T-cell (primary cell): ENCODE measurements at regions not wholly inside any gene's neighbourhood (a gene's known extent, or its start where the extent isn't known, plus 50 kb on each side); places are given as distances from the start of the nearest gene placed in this dataset.

Source experiments
- ATAC-seq, 4 experiments: fragments of 200-7000 bp in 3 of 4; fragments of 150-1000 bp in 1 of 4; cut with Tn5 transposase; replicated peaks in 1 of 4; 1 replicate in 3 of 4; 2 replicates in 1 of 4; pipeline ENCODE4 v1.10.0; 2021; ENCODE audit warnings: moderate library complexity in 3 of 4, mild to moderate bottlenecking in 2 of 4, moderate number of reproducible peaks in 1 of 4
- CTCF ChIA-PET, 2 donors: fragments of 300-600 bp; sonication (Branson Sonifier 250); formaldehyde crosslinking; loops; one replicate each; lab custom pipeline; 2022; ENCODE audit warnings: antibody characterized with exemption in 2 of 2; lab: Charles Lee
- POLR2A ChIA-PET, 2 donors: fragments of 300-600 bp; sonication (Branson Sonifier 250); formaldehyde crosslinking; loops; one replicate each; lab custom pipeline; 2022; ENCODE audit warnings: antibody characterized with exemption in 2 of 2; lab: Charles Lee
- DNase-seq, 35 experiments: peaks; one replicate each; pipeline versions ENCODE4 v3.0.0 to v3.0.0-alpha.2; 2013 to 2023
- H3K27ac ChIP-seq: one replicate; pipeline ENCODE4 v1.5.1; 2013; ENCODE audit warnings: low read length
- H3K27me3 ChIP-seq, 2 experiments: replicated peaks in 1 of 2; 1 replicate in 1 of 2; 2 replicates in 1 of 2; pipeline versions ENCODE4 v1.6.1 to v1.7.0; 2013; ENCODE audit warnings: low read length in 1 of 2, mixed read lengths in 1 of 2; ENCODE audit not compliant: control insufficient read depth in 2 of 2, insufficient read depth in 2 of 2; ENCODE audit errors: extremely low read depth in 1 of 2
- H3K36me3 ChIP-seq, 2 donors: 1 replicate in 1 of 2; 2 replicates in 1 of 2; pipeline versions ENCODE4 v1.6.1 to v1.7.0; 2013; ENCODE audit warnings: low read length in 1 of 2; ENCODE audit not compliant: control insufficient read depth in 2 of 2, insufficient read depth in 1 of 2; ENCODE audit errors: extremely low read depth in 1 of 2
- H3K4me1 ChIP-seq, 2 experiments: 1 replicate in 1 of 2; 2 replicates in 1 of 2; pipeline versions ENCODE4 v1.6.1 to v1.7.0; 2013; ENCODE audit warnings: low read length in 2 of 2, mixed read lengths in 1 of 2; ENCODE audit not compliant: insufficient read depth in 2 of 2, control insufficient read depth in 1 of 2; ENCODE audit errors: extremely low read depth in 1 of 2
- H3K4me3 ChIP-seq, 2 donors: 1 replicate in 1 of 2; 2 replicates in 1 of 2; pipeline versions ENCODE4 v1.5.1 to v1.7.0; 2013; ENCODE audit warnings: mild to moderate bottlenecking in 2 of 2, low read length in 1 of 2, moderate library complexity in 1 of 2; ENCODE audit not compliant: control insufficient read depth in 1 of 2; ENCODE audit errors: extremely low read depth in 1 of 2
- H3K9me3 ChIP-seq: 2 replicates; pipeline ENCODE4 v1.7.0; 2013
- H3K27ac Mint-ChIP-seq, 2 donors: one replicate each; pipeline ENCODE4 v1.8.0; 2020 to 2021; ENCODE audit warnings: mild to moderate bottlenecking in 2 of 2, mixed read lengths in 2 of 2
- H3K27me3 Mint-ChIP-seq, 2 donors: one replicate each; pipeline ENCODE4 v1.8.0; 2021 to 2022; ENCODE audit warnings: mixed read lengths in 2 of 2
- H3K36me3 Mint-ChIP-seq: one replicate; pipeline ENCODE4 v1.8.0; 2021; ENCODE audit warnings: mixed read lengths
- H3K4me1 Mint-ChIP-seq, 3 donors: one replicate each; pipeline ENCODE4 v1.8.0; 2020 to 2022; ENCODE audit warnings: mixed read lengths in 3 of 3, mild to moderate bottlenecking in 1 of 3
- H3K4me3 Mint-ChIP-seq, 3 donors: one replicate each; pipeline ENCODE4 v1.8.0; 2020 to 2022; ENCODE audit warnings: mild to moderate bottlenecking in 3 of 3, mixed read lengths in 3 of 3, moderate library complexity in 3 of 3
- H3K9me3 Mint-ChIP-seq, 3 donors: one replicate each; pipeline ENCODE4 v1.8.0; 2020 to 2022; ENCODE audit warnings: mixed read lengths in 3 of 3
- whole genome bisulfite sequencing: methylation state at CpG from one replicate; pipeline ENCODE4 v1.1.5; 2013; ENCODE audit warnings: missing lambda C conversion rate; ENCODE audit not compliant: insufficient coverage; 5-methylcytosine and 5-hydroxymethylcytosine counted together

- Histone ChIP-seq H3K4me1 (no peaks in the 10 kb centered on the region), H3K9me3 (no peaks in the 10 kb centered on the region), H3K4me3 (no peak overlapping the region), H3K27me3 (no peaks in the 10 kb centered on the region), H3K36me3 (no peaks in the 10 kb centered on the region), H3K27ac (no peak overlapping the region)
- no peak overlapping the region for H3K27ac Mint-ChIP-seq
- no peak overlapping the region for H3K4me3 Mint-ChIP-seq
- no peaks in the 10 kb centered on the region for H3K27me3 Mint-ChIP-seq
- no peaks in the 10 kb centered on the region for H3K4me1 Mint-ChIP-seq
- WGBS, result no CpG with 5 or more reads among the region's 3 CpGs
- POLR2A ChIA-PET, result no interaction called here
- no peaks in the 10 kb centered on the region for H3K36me3 Mint-ChIP-seq
- CTCF ChIA-PET, result no interaction called here
- ATAC-seq (no peak), DNase-seq (no peak)
- H3K9me3 Mint-ChIP-seq, result no peaks in the 10 kb centered on the region
Observed at GRCh38 chr2:58502931-58503330, 261.8 kb upstream of the FANCL start.

GRCh38 chr2:58501371-58502160 is 260.4 kb upstream of the FANCL start:
- Mint-ChIP-seq H3K36me3 (no peaks in the 10 kb centered on the region), H3K4me1 (no peaks in the 10 kb centered on the region), H3K27ac (no peak overlapping the region), H3K9me3 (no peaks in the 10 kb centered on the region), H3K27me3 (no peaks in the 10 kb centered on the region), H3K4me3 (no peak overlapping the region)
- Histone ChIP-seq H3K36me3 (no peaks in the 10 kb centered on the region), H3K4me1 (no peaks in the 10 kb centered on the region), H3K9me3 (no peaks in the 10 kb centered on the region), H3K27me3 (no peaks in the 10 kb centered on the region), H3K4me3 (no peak overlapping the region), H3K27ac (no peak overlapping the region)
- 77% methylated on average over 8 of the region's 11 CpGs for WGBS
- ATAC-seq, result no peak
- POLR2A ChIA-PET, result no interaction called here
- CTCF ChIA-PET, result no interaction called here
- no peak for DNase-seq

GRCh38 chr2:58497168-58497567 is 256.0 kb upstream of the FANCL start:
- Histone ChIP-seq H3K27me3 (no peaks in the 10 kb centered on the region), H3K4me3 (no peak overlapping the region), H3K4me1 (no peaks in the 10 kb centered on the region), H3K9me3 (no peaks in the 10 kb centered on the region), H3K27ac (no peak overlapping the region), H3K36me3 (no peaks in the 10 kb centered on the region)
- WGBS, result 88% methylated on average over 2 of the region's 3 CpGs
- Mint-ChIP-seq H3K9me3 (no peaks in the 10 kb centered on the region), H3K27ac (no peak overlapping the region), H3K4me1 (no peaks in the 10 kb centered on the region), H3K27me3 (no peaks in the 10 kb centered on the region), H3K4me3 (no peak overlapping the region), H3K36me3 (no peaks in the 10 kb centered on the region)
- ChIA-PET CTCF (no interaction called here), POLR2A (no interaction called here)
- ATAC-seq (no peak), DNase-seq (no peak)

- POLR2A ChIA-PET, result no interaction called here
- Mint-ChIP-seq H3K36me3 (no peaks in the 10 kb centered on the region), H3K4me1 (no peaks in the 10 kb centered on the region), H3K9me3 (no peaks in the 10 kb centered on the region), H3K4me3 (no peak overlapping the region), H3K27ac (no peak overlapping the region), H3K27me3 (peaks cover 0 to under 1% of the 10 kb centered on the region in 2 donors)
- H3K4me1 ChIP-seq, result no peaks in the 10 kb centered on the region
- H3K4me3 ChIP-seq, result no peak overlapping the region
- H3K27me3 ChIP-seq, result no peaks in the 10 kb centered on the region
- H3K27ac ChIP-seq, result no peak overlapping the region
- no peaks in the 10 kb centered on the region for H3K36me3 ChIP-seq
- DNase-seq (no peak), ATAC-seq (no peak)
- WGBS, result no CpG with 5 or more reads among the region's 1 CpG
- no peaks in the 10 kb centered on the region for H3K9me3 ChIP-seq
- CTCF ChIA-PET, result no interaction called here
Observed at GRCh38 chr2:58495806-58496205, 254.7 kb upstream of the FANCL start.

- Mint-ChIP-seq H3K27ac (no peak overlapping the region), H3K36me3 (no peaks in the 10 kb centered on the region), H3K4me1 (no peaks in the 10 kb centered on the region), H3K27me3 (peaks cover 0 to 4% of the 10 kb centered on the region in 2 donors), H3K9me3 (no peaks in the 10 kb centered on the region), H3K4me3 (no peak overlapping the region)
- DNase-seq (no peak), ATAC-seq (no peak)
- no peaks in the 10 kb centered on the region for H3K27me3 ChIP-seq
- no peaks in the 10 kb centered on the region for H3K36me3 ChIP-seq
- no peak overlapping the region for H3K4me3 ChIP-seq
- H3K27ac ChIP-seq, result no peak overlapping the region
- H3K4me1 ChIP-seq, result no peaks in the 10 kb centered on the region
- CTCF ChIA-PET, result no interaction called here
- WGBS, result 83% methylated on average over 1 of the region's 10 CpGs
- H3K9me3 ChIP-seq, result no peaks in the 10 kb centered on the region
- POLR2A ChIA-PET, result no interaction called here
Observed at GRCh38 chr2:58494071-58494501, 253.0 kb upstream of the FANCL start.

GRCh38 chr2:58484629-58485028 is 243.5 kb upstream of the FANCL start:
- CTCF ChIA-PET, result no interaction called here
- ATAC-seq, result no peak
- H3K27ac ChIP-seq, result no peak overlapping the region

More at GRCh38 chr2:58484629-58485028, 243.5 kb upstream of the FANCL start:
- no peaks in the 10 kb centered on the region for H3K9me3 ChIP-seq
- H3K27me3 Mint-ChIP-seq, result no peaks in the 10 kb centered on the region
- peaks cover 0 to 8% (median 5%) of the 10 kb centered on the region in 3 donors for H3K9me3 Mint-ChIP-seq
- H3K36me3 Mint-ChIP-seq, result no peaks in the 10 kb centered on the region
- no peaks in the 10 kb centered on the region for H3K27me3 ChIP-seq
- H3K36me3 ChIP-seq, result no peaks in the 10 kb centered on the region
- no peak overlapping the region for H3K4me3 Mint-ChIP-seq
- no peaks in the 10 kb centered on the region for H3K4me1 Mint-ChIP-seq
- POLR2A ChIA-PET, result no interaction called here
- no peak overlapping the region for H3K4me3 ChIP-seq
- WGBS, result no CpG with 5 or more reads among the region's 4 CpGs
- no peaks in the 10 kb centered on the region for H3K4me1 ChIP-seq
- no peak for DNase-seq
- H3K27ac Mint-ChIP-seq, result no peak overlapping the region
